Fibroblast of mammary gland (primary cell): ENCODE measurements at regions not wholly inside any gene's neighbourhood (a gene's known extent, or its start where the extent isn't known, plus 50 kb on each side); places are given as distances from the start of the nearest gene placed in this dataset.

ENCODE experiments used
- DNase-seq: peaks from one replicate; pipeline ENCODE4 v3.0.0-alpha.2; 2010; ENCODE audit warnings: low read depth
- H3K4me3 ChIP-seq: 2 replicates; pipeline ENCODE4 v1.5.1; 2011; ENCODE audit warnings: low read depth, mild to moderate bottlenecking, low read length, moderate library complexity; ENCODE audit not compliant: control insufficient read depth
- CTCF ChIP-seq: conservative IDR thresholded peaks from 2 replicates; pipeline ENCODE4 v1.5.1; 2011; ENCODE audit warnings: low read depth, low read length, inconsistent platforms; ENCODE audit not compliant: control insufficient read depth, insufficient read depth

- H3K4me3 ChIP-seq, result no peak overlapping the region
- DNase-seq, result peak; percentile 36
Measured at GRCh38 chr10:31121757-31122577, 90.3 kb upstream of the ZNF438 start.

GRCh38 chr10:31123946-31124345 lies 92.3 kb upstream of the ZNF438 start:
- TF ChIP-seq CTCF, result no peak
- H3K4me3 ChIP-seq, result no peak overlapping the region
- DNase-seq, result no peak

More at GRCh38 chr10:31121757-31122577, 90.3 kb upstream of the ZNF438 start:
- TF ChIP-seq CTCF, result no peak

GRCh38 chr10:31124852-31125251 lies 93.2 kb upstream of the ZNF438 start:
- no peak overlapping the region for H3K4me3 ChIP-seq
- TF ChIP-seq CTCF, result no peak
- peak; percentile 73 for DNase-seq

GRCh38 chr10:31125789-31126188 lies 94.1 kb upstream of the ZNF438 start:
- TF ChIP-seq CTCF, result no peak
- no peak for DNase-seq
- H3K4me3 ChIP-seq, result no peak overlapping the region

DNA sequence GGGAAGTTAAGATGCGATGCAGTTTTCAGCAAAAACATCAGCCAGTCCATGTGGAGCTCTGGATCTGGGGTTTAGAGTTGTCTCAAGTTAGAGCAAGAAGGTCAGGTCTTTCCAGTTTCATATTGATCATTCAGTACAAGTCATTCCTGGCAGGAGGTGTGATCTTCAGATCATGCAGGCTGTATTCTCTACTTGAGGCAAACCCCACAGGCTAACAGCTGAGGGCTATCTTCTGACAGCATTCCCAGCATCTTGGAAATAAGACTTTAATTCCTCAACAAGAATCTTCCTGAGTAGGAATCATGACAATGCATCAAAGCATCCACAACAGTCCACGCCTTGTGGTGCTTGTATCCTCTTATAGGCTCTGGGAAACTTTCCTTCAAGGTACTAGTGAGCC lies 94.9 kb upstream of the ZNF438 start:
- no peak for DNase-seq
- no peak for TF ChIP-seq CTCF
- no peak overlapping the region for H3K4me3 ChIP-seq

- no peak for DNase-seq
- no peak overlapping the region for H3K4me3 ChIP-seq
- TF ChIP-seq CTCF, result no peak
Measured at GRCh38 chr10:31128536-31128935, 96.9 kb upstream of the ZNF438 start.
